AG04450 (cell line): ENCODE measurements at regions not wholly inside any gene's neighbourhood (a gene's known extent, or its start where the extent isn't known, plus 50 kb on each side); places are given as distances from the start of the nearest gene placed in this dataset.

ENCODE experiments used
- CTCF ChIA-PET: fragments of 300-600, 350-600 bp; formaldehyde crosslinking; extraction: SDS; loops from one replicate; lab custom pipeline; 2022; ENCODE audit warnings: antibody characterized with exemption, inconsistent platforms; lab: Charles Lee
- POLR2A ChIA-PET: fragments of 350-600 bp; formaldehyde crosslinking; extraction: SDS; loops from one replicate; lab custom pipeline; 2021; ENCODE audit warnings: antibody characterized with exemption, inconsistent platforms; lab: Yijun Ruan, JAX
- DNase-seq: peaks from one replicate; pipeline ENCODE4 v3.0.0-alpha.2; 2011; ENCODE audit warnings: low read depth, low spot score
- H3K27ac ChIP-seq: one replicate; pipeline ENCODE4 v1.5.1; 2012; ENCODE audit warnings: low read depth, low read length, control low read depth
- H3K27me3 ChIP-seq: one replicate; pipeline ENCODE4 v1.6.0; 2012; ENCODE audit warnings: low read length; ENCODE audit not compliant: control insufficient read depth, insufficient read depth
- H3K4me3 ChIP-seq: 2 replicates; pipeline ENCODE4 v1.5.1; 2011; ENCODE audit warnings: mild to moderate bottlenecking, low read depth, low read length, control low read depth
- H3K9me3 ChIP-seq: 2 replicates; pipeline ENCODE4 v1.5.1; 2012; ENCODE audit warnings: low read length; ENCODE audit not compliant: control insufficient read depth, insufficient read depth
- CTCF ChIP-seq: IDR thresholded peaks from 2 replicates; pipeline ENCODE4 v1.5.1; 2011; ENCODE audit warnings: low read depth, low read length, control low read depth, inconsistent platforms

- CTCF ChIA-PET: interaction anchor here (0.6 kb wide), 1 partner anchor 421 kb away, joined by 3 read pairs; no protein-coding TSS in a partner anchor
Observed at GRCh38 chr14:101083564-101084435, 180.3 kb upstream of the RTL1 start.

GRCh38 chr14:101084436-101084826 is 180.9 kb upstream of the RTL1 start:
- no peak overlapping the region for H3K27ac ChIP-seq
- H3K9me3 ChIP-seq: no peaks in the 10 kb centered on the region; the same call in 1 of the 2 replicates
- ChIA-PET POLR2A (no interaction called here), CTCF (no interaction called here)
- no peak for DNase-seq
- no peak for TF ChIP-seq CTCF
- no peaks in the 10 kb centered on the region for H3K27me3 ChIP-seq
- no peak overlapping the region for H3K4me3 ChIP-seq

More at GRCh38 chr14:101083564-101084435, 180.3 kb upstream of the RTL1 start:
- Histone ChIP-seq H3K9me3 (no peaks in the 10 kb centered on the region; the same call in 1 of the 2 replicates), H3K27me3 (no peaks in the 10 kb centered on the region), H3K4me3 (no peak overlapping the region), H3K27ac (no peak overlapping the region)
- TF ChIP-seq CTCF: no peak
- DNase-seq: no peak
- POLR2A ChIA-PET: interaction anchor here (0.6 kb wide), 1 partner anchor 190 kb away, joined by 4 read pairs; no protein-coding TSS in a partner anchor

GRCh38 chr14:101086926-101087325 is 183.4 kb upstream of the RTL1 start:
- no peak for DNase-seq
- H3K4me3 ChIP-seq: no peak overlapping the region
- CTCF ChIA-PET: no interaction called here
- H3K9me3 ChIP-seq: no peaks in the 10 kb centered on the region; the same call in 1 of the 2 replicates
- no peak for TF ChIP-seq CTCF
- H3K27ac ChIP-seq: no peak overlapping the region
- no peaks in the 10 kb centered on the region for H3K27me3 ChIP-seq
- POLR2A ChIA-PET: no interaction called here

GRCh38 chr14:101087614-101088394 is 184.3 kb upstream of the RTL1 start:
- Histone ChIP-seq H3K4me3 (no peak overlapping the region), H3K27me3 (no peaks in the 10 kb centered on the region), H3K27ac (no peak overlapping the region), H3K9me3 (no peaks in the 10 kb centered on the region; the same call in 1 of the 2 replicates)
- ChIA-PET POLR2A (no interaction called here), CTCF (no interaction called here)
- DNase-seq: no peak
- TF ChIP-seq CTCF: no peak

- Histone ChIP-seq H3K27me3 (no peaks in the 10 kb centered on the region), H3K9me3 (no peaks in the 10 kb centered on the region; the same call in 1 of the 2 replicates), H3K4me3 (no peak overlapping the region), H3K27ac (no peak overlapping the region)
- DNase-seq: no peak
- TF ChIP-seq CTCF: no peak
- ChIA-PET CTCF (no interaction called here), POLR2A (no interaction called here)
Observed at GRCh38 chr14:101088395-101088667, 184.8 kb upstream of the RTL1 start.
